ENCODE measurements at regions not wholly inside any gene's neighbourhood (a gene's known extent, or its start where the extent isn't known, plus 50 kb on each side); places are given as distances from the start of the nearest gene placed in this dataset.

DNA sequence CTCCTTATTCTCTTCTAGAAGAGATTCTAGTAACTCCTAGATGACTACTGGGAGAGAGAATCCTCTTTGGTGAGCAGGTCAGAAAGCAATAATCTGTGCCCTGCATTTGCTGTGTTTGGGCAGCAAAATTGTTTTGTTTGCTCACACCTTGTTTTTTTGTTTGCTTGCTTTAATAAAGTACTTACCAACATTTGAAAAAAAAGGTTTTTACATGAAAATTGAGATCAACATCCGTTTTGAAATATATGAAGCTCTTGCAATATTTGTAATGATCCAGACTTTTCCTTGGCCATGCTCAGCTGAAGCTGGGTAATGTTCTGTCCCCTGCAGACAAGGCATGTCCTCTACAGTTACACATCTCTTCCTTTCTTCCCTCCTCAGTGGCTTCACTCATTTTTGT lies 62.2 kb downstream of the DIPK2A start:
- H3K4me2 ChIP-seq (ENCODE audit: extremely low read depth, insufficient read depth, low read length), result no peak overlapping the region

DNA sequence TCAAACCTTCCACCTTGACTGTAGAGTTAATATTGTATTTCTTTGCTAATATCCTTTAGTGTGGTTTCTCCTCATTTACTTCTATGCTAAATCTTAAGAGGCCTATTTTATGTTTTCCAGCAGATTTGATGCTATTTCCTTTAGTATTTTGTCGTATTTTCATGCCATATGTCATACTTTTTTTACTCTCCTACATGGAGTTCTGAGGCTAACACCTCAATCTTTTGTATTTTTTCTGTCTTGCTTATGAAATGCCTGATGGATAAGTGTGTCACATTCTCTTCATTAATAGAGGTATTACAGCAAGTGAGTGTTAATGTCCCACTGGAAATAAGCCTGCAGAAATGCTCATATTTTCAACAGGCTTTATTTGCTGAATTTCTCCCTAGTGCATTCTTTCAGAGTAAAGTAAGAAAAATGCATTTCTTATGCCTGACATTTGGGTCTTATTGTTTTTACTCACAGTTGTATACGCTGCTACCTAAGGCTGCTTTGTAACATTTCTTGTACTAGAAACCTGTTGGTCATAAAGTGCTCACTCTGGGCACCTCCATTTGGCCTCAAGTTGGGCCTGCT lies 63.2 kb downstream of the DIPK2A start:
- TF ChIP-seq EZH2 (IDR thresholded peaks at IDR 0.05; ENCODE audit: low read length, missing control alignments), result no peak
- TF ChIP-seq, protein P1, sequence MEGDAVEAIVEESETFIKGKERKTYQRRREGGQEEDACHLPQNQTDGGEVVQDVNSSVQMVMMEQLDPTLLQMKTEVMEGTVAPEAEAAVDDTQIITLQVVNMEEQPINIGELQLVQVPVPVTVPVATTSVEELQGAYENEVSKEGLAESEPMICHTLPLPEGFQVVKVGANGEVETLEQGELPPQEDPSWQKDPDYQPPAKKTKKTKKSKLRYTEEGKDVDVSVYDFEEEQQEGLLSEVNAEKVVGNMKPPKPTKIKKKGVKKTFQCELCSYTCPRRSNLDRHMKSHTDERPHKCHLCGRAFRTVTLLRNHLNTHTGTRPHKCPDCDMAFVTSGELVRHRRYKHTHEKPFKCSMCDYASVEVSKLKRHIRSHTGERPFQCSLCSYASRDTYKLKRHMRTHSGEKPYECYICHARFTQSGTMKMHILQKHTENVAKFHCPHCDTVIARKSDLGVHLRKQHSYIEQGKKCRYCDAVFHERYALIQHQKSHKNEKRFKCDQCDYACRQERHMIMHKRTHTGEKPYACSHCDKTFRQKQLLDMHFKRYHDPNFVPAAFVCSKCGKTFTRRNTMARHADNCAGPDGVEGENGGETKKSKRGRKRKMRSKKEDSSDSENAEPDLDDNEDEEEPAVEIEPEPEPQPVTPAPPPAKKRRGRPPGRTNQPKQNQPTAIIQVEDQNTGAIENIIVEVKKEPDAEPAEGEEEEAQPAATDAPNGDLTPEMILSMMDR (conservative IDR thresholded peaks at IDR 0.05 in 1 of 2, IDR thresholded peaks at IDR 0.05 in 1 of 2; ENCODE audit: low read depth in 1 of 2, low read length in 2 of 2), result no peak
- Histone ChIP-seq H3K4me1 (ENCODE audit: control insufficient read depth, extremely low read depth, insufficient read depth, low read length) (peaks cover 2% of the 10 kb centered on the region), H3K4me3 (replicated peaks in 1 of 4; ENCODE audit: control extremely low read depth in 1 of 4, insufficient read depth in 1 of 4, low read depth in 3 of 4, low read length in 4 of 4) (no peak overlapping the region), H3K9ac (ENCODE audit: insufficient read depth, low read length) (no peak overlapping the region), H4K20me1 (ENCODE audit: control insufficient read depth, extremely low read depth, insufficient read depth, low read length) (no peaks in the 10 kb centered on the region), H3K36me3 (ENCODE audit: control insufficient read depth, insufficient read depth, low read length) (no peaks in the 10 kb centered on the region), H3K9me3 (ENCODE audit: control insufficient read depth, insufficient read depth, low read depth, low read length) (no peaks in the 10 kb centered on the region), H2AFZ (ENCODE audit: low read length) (no peak overlapping the region), H3K79me2 (ENCODE audit: control insufficient read depth, insufficient read depth, low read length) (no peaks in the 10 kb centered on the region), H3K27ac (ENCODE audit: insufficient read depth, low read length) (no peak overlapping the region), H3K27me3 (ENCODE audit: control insufficient read depth, insufficient read depth, low read length) (no peaks in the 10 kb centered on the region), H3K4me2 (ENCODE audit: extremely low read depth, insufficient read depth, low read length) (no peak overlapping the region)
- no peak for DNase-seq (ENCODE audit: low read depth in 2 of 2)

More for the DNA sequence above, 62.2 kb downstream of the DIPK2A start:
- Histone ChIP-seq H2AFZ (ENCODE audit: low read length) (no peak overlapping the region), H3K4me1 (ENCODE audit: control insufficient read depth, extremely low read depth, insufficient read depth, low read length) (peaks cover 2% of the 10 kb centered on the region), H4K20me1 (ENCODE audit: control insufficient read depth, extremely low read depth, insufficient read depth, low read length) (no peaks in the 10 kb centered on the region), H3K36me3 (ENCODE audit: control insufficient read depth, insufficient read depth, low read length) (no peaks in the 10 kb centered on the region), H3K27ac (ENCODE audit: insufficient read depth, low read length) (no peak overlapping the region), H3K27me3 (ENCODE audit: control insufficient read depth, insufficient read depth, low read length) (no peaks in the 10 kb centered on the region), H3K9ac (ENCODE audit: insufficient read depth, low read length) (no peak overlapping the region), H3K79me2 (ENCODE audit: control insufficient read depth, insufficient read depth, low read length) (no peaks in the 10 kb centered on the region), H3K4me3 (replicated peaks in 1 of 4; ENCODE audit: control extremely low read depth in 1 of 4, insufficient read depth in 1 of 4, low read depth in 3 of 4, low read length in 4 of 4) (no peak overlapping the region), H3K9me3 (ENCODE audit: control insufficient read depth, insufficient read depth, low read depth, low read length) (no peaks in the 10 kb centered on the region)
- no peak for DNase-seq (ENCODE audit: low read depth in 2 of 2)
- TF ChIP-seq EZH2 (IDR thresholded peaks at IDR 0.05; ENCODE audit: low read length, missing control alignments), result no peak
- TF ChIP-seq, protein P1 (conservative IDR thresholded peaks at IDR 0.05 in 1 of 2, IDR thresholded peaks at IDR 0.05 in 1 of 2; ENCODE audit: low read depth in 1 of 2, low read length in 2 of 2), result no peak

DNA sequence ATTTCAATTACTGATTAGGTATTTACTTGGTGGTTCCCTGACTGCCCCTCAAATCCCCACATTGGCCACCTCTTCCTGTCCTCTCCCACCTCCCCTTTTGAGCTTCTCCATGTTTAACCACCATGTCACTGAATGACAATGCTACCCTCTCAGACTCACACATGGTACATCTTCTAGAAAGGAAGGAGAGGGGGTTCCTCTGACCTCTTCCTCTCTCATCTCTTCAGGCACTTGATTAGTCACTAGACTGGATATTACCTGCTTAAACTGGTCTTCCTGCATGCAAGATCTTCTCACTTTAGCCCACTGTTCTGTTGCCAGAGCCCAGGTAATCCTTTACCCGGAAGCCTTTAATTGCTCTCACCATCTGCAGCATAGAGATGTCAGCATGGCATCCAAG lies 64.9 kb downstream of the DIPK2A start:
- Histone ChIP-seq H3K9me3 (ENCODE audit: control insufficient read depth, insufficient read depth, low read depth, low read length) (no peaks in the 10 kb centered on the region), H3K4me3 (replicated peaks in 1 of 4; ENCODE audit: control extremely low read depth in 1 of 4, insufficient read depth in 1 of 4, low read depth in 3 of 4, low read length in 4 of 4) (no peak overlapping the region), H4K20me1 (ENCODE audit: control insufficient read depth, extremely low read depth, insufficient read depth, low read length) (no peaks in the 10 kb centered on the region), H3K4me1 (ENCODE audit: control insufficient read depth, extremely low read depth, insufficient read depth, low read length) (peaks cover 2% of the 10 kb centered on the region), H3K9ac (ENCODE audit: insufficient read depth, low read length) (no peak overlapping the region), H3K79me2 (ENCODE audit: control insufficient read depth, insufficient read depth, low read length) (no peaks in the 10 kb centered on the region), H3K4me2 (ENCODE audit: extremely low read depth, insufficient read depth, low read length) (no peak overlapping the region), H2AFZ (ENCODE audit: low read length) (no peak overlapping the region), H3K27me3 (ENCODE audit: control insufficient read depth, insufficient read depth, low read length) (no peaks in the 10 kb centered on the region), H3K36me3 (ENCODE audit: control insufficient read depth, insufficient read depth, low read length) (no peaks in the 10 kb centered on the region), H3K27ac (ENCODE audit: insufficient read depth, low read length) (no peak overlapping the region)
- TF ChIP-seq, protein P1 (conservative IDR thresholded peaks at IDR 0.05 in 1 of 2, IDR thresholded peaks at IDR 0.05 in 1 of 2; ENCODE audit: low read depth in 1 of 2, low read length in 2 of 2), result no peak
- no peak for TF ChIP-seq EZH2 (IDR thresholded peaks at IDR 0.05; ENCODE audit: low read length, missing control alignments)
- no peak for DNase-seq (ENCODE audit: low read depth in 2 of 2)
